Neural progenitor cell (in vitro differentiated cells): ENCODE measurements at regions not wholly inside any gene's neighbourhood (a gene's known extent, or its start where the extent isn't known, plus 50 kb on each side); places are given as distances from the start of the nearest gene placed in this dataset.

Experiments
- CTCF ChIP-seq: fragments of 200-600 bp; sonication (generic); IDR thresholded peaks from 2 replicates; pipeline ENCODE4 v1.5.1; 2017; ENCODE audit warnings: antibody characterized with exemption, mild to moderate bottlenecking
- EZH2 ChIP-seq: fragments of 200-600 bp; sonication (generic); IDR thresholded peaks from 2 replicates; pipeline ENCODE4 v1.6.1; 2017; ENCODE audit warnings: antibody characterized with exemption, mild to moderate bottlenecking, moderate library complexity

DNA sequence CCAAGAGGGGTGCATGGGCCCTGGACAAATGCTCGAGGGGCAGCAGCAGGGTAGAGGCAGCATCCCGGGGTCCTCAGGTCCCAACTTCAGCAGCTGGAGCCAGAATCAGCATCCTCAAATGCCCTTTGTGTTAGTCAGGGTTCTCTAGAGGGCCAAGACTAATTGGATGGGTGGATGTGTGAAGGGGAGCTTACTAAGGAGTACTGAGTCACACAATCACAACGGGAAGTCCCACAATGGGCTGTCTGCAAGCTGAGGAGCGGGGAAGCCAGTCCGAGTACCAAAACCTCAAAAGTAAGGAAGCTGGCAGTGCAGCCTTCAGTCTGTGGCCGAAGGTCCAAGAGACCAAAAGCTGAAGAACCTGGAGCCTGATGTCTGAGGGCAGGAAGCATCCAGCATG is 162.9 kb upstream of the TCERG1L start:
- TF ChIP-seq CTCF, result no peak
- no peak for TF ChIP-seq EZH2
